Tibial nerve (tissue), 4 donors: ENCODE measurements at regions not wholly inside any gene's neighbourhood (a gene's known extent, or its start where the extent isn't known, plus 50 kb on each side); places are given as distances from the start of the nearest gene placed in this dataset.

Source experiments
- DNase-seq, 2 donors: peaks; one replicate each; pipeline ENCODE4 v3.0.0-alpha.2; 2019; ENCODE audit warnings: low spot score in 2 of 2
- H3K27ac ChIP-seq, 4 donors: fragments of 200-600 bp; sonication (generic) in 3 of 4; one replicate each; pipeline ENCODE4 v1.5.1; 2017 to 2019; ENCODE audit warnings: mild to moderate bottlenecking in 1 of 4
- H3K27me3 ChIP-seq, 2 donors: fragments of 200-600 bp; sonication (generic) in 1 of 2; one replicate each; pipeline versions ENCODE4 v1.5.1 to v1.6.0; 2017 to 2019
- H3K36me3 ChIP-seq, 3 donors: fragments of 200-600 bp; sonication (generic); one replicate each; pipeline ENCODE4 v1.5.1; 2018 to 2019
- H3K4me1 ChIP-seq, 4 donors: fragments of 200-600 bp; sonication (generic) in 3 of 4; one replicate each; pipeline ENCODE4 v1.5.1; 2017 to 2019
- H3K4me3 ChIP-seq, 4 donors: fragments of 200-600 bp; sonication (generic) in 3 of 4; one replicate each; pipeline ENCODE4 v1.5.1; 2017 to 2019; ENCODE audit warnings: mild to moderate bottlenecking in 1 of 4, moderate library complexity in 1 of 4
- H3K9me3 ChIP-seq, 4 donors: fragments of 200-600 bp; sonication (generic) in 3 of 4; one replicate each; pipeline ENCODE4 v1.5.1; 2017 to 2019
- CTCF ChIP-seq, 5 experiments: fragments of 200-600 bp in 3 of 5; fragments of 450-650 bp in 2 of 5; sonication (generic) in 3 of 5; IDR thresholded peaks; one replicate each; pipeline ENCODE4 v1.5.1; 2016 to 2019; ENCODE audit warnings: antibody characterized with exemption in 5 of 5, mild to moderate bottlenecking in 3 of 5, moderate library complexity in 2 of 5
- EP300 ChIP-seq, 2 donors: sonication (generic); formaldehyde crosslinking; IDR thresholded peaks; one replicate each; pipeline ENCODE4 v1.6.1; 2017; ENCODE audit warnings: antibody characterized with exemption in 2 of 2, mild to moderate bottlenecking in 1 of 2
- POLR2A ChIP-seq, 2 donors: fragments of 450-650 bp; IDR thresholded peaks; one replicate each; pipeline ENCODE4 v1.6.1; 2017; ENCODE audit warnings: antibody characterized with exemption in 2 of 2, mild to moderate bottlenecking in 2 of 2, moderate library complexity in 2 of 2
- WGBS, 2 donors: methylation state at CpG; one replicate each; pipeline ENCODE4 v1.1.5; 2018; 5-methylcytosine and 5-hydroxymethylcytosine counted together

GRCh38 chr10:8418631-8419030, 364.1 kb downstream of the GATA3 start:
- Histone ChIP-seq H3K4me1 (no peaks in the 10 kb centered on the region), H3K27ac (no peak overlapping the region), H3K36me3 (no peaks in the 10 kb centered on the region), H3K9me3 (peaks cover 0 to 6% (median 0%) of the 10 kb centered on the region in 4 donors), H3K4me3 (no peak overlapping the region), H3K27me3 (no peaks in the 10 kb centered on the region)
- DNase-seq = no peak
- WGBS, 2 donors = 45 to 68% methylated on average over 4 of the region's 4 CpGs
- TF ChIP-seq CTCF (IDR thresholded peaks at IDR 0.05) = no peak
- no peak for TF ChIP-seq POLR2A (IDR thresholded peaks at IDR 0.05)
- no peak for TF ChIP-seq EP300 (IDR thresholded peaks at IDR 0.05)

- Histone ChIP-seq H3K4me1 (no peaks in the 10 kb centered on the region), H3K9me3 (peaks cover 0 to 1% (median 0%) of the 10 kb centered on the region in 4 donors), H3K27me3 (no peaks in the 10 kb centered on the region), H3K27ac (no peak overlapping the region), H3K4me3 (no peak overlapping the region), H3K36me3 (no peaks in the 10 kb centered on the region)
- no peak for TF ChIP-seq CTCF (IDR thresholded peaks at IDR 0.05)
- WGBS, 2 donors = 80 to 83% methylated on average over 2 of the region's 2 CpGs
- no peak for DNase-seq
Measured at GRCh38 chr10:8420182-8420581, 365.7 kb downstream of the GATA3 start.

GRCh38 chr10:8424555-8425211, 370.2 kb downstream of the GATA3 start:
- no peak for TF ChIP-seq POLR2A (IDR thresholded peaks at IDR 0.05)
- TF ChIP-seq CTCF (IDR thresholded peaks at IDR 0.05) = no peak
- no peak for TF ChIP-seq EP300 (IDR thresholded peaks at IDR 0.05)
- DNase-seq = no peak
- Histone ChIP-seq H3K9me3 (no peaks in the 10 kb centered on the region), H3K4me1 (no peaks in the 10 kb centered on the region), H3K27ac (no peak overlapping the region), H3K4me3 (no peak overlapping the region), H3K27me3 (no peaks in the 10 kb centered on the region), H3K36me3 (no peaks in the 10 kb centered on the region)
- WGBS, 2 donors = 60 to 64% methylated on average over 3 of the region's 3 CpGs

GRCh38 chr10:8428654-8429053, 374.2 kb downstream of the GATA3 start:
- no peak for TF ChIP-seq EP300 (IDR thresholded peaks at IDR 0.05)
- TF ChIP-seq POLR2A (IDR thresholded peaks at IDR 0.05) = no peak
- TF ChIP-seq CTCF (IDR thresholded peaks at IDR 0.05) = no peak
- Histone ChIP-seq H3K36me3 (no peaks in the 10 kb centered on the region), H3K27ac (no peak overlapping the region), H3K9me3 (no peaks in the 10 kb centered on the region), H3K4me3 (no peak overlapping the region), H3K4me1 (no peaks in the 10 kb centered on the region), H3K27me3 (no peaks in the 10 kb centered on the region)
- 80 to 93% methylated on average over 4 of the region's 4 CpGs for WGBS, 2 donors
- no peak for DNase-seq

- 55 to 71% methylated on average over 3 of the region's 3 CpGs for WGBS, 2 donors
- DNase-seq = no peak
Measured at GRCh38 chr10:8430321-8430720, 375.8 kb downstream of the GATA3 start.

More at GRCh38 chr10:8430321-8430720, 375.8 kb downstream of the GATA3 start:
- Histone ChIP-seq H3K27ac (no peak overlapping the region), H3K4me3 (no peak overlapping the region), H3K36me3 (no peaks in the 10 kb centered on the region), H3K9me3 (no peaks in the 10 kb centered on the region), H3K4me1 (no peaks in the 10 kb centered on the region), H3K27me3 (no peaks in the 10 kb centered on the region)
- TF ChIP-seq CTCF (IDR thresholded peaks at IDR 0.05) (no peak), POLR2A (IDR thresholded peaks at IDR 0.05) (no peak), EP300 (IDR thresholded peaks at IDR 0.05) (no peak)
